ENCODE measurements at regions not wholly inside any gene's neighbourhood (a gene's known extent, or its start where the extent isn't known, plus 50 kb on each side); places are given as distances from the start of the nearest gene placed in this dataset.

DNA sequence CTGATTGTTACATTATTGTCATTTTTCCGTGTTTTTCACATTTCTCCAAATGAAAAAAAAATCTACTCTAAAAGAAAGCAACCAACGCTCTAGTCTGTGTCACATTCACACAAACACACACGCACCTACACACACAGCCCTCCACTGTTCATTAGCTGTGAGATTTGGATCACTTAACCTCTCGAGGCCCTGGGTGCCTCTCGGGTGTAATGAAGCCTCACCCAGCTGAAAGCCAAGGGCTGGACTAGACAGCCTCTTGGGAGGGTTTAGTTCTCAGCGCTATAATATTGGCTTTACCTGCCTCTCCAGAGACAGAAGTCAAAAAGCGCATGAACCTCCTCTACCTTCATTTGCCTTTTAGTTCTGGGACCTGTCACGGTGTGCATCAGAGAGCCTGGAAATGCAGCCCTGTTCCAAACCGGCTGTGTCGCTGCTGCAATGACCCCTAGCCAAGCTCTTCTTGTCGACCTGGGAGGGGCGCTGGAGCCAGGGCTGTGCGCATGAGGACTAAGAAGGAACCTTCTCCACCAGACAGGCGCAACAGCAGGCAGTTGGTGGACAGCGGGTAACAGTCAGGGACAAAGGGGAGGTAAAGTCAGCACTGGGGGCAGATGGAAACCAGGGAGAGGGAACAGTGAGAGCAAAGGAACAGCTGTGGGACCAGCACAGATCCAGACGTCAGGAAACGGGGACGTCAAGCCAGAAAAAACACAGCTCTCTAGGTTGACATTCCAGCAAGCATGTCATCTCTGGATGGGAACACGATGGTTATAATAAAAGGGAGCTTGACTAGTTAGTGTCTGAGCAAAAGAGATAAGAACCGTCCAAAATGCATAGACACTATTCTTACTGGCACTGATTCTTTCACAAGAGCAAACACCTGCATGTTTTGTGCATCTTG, 375.9 kb downstream of the EFNB2 start:
- TF ChIP-seq, protein P1, sequence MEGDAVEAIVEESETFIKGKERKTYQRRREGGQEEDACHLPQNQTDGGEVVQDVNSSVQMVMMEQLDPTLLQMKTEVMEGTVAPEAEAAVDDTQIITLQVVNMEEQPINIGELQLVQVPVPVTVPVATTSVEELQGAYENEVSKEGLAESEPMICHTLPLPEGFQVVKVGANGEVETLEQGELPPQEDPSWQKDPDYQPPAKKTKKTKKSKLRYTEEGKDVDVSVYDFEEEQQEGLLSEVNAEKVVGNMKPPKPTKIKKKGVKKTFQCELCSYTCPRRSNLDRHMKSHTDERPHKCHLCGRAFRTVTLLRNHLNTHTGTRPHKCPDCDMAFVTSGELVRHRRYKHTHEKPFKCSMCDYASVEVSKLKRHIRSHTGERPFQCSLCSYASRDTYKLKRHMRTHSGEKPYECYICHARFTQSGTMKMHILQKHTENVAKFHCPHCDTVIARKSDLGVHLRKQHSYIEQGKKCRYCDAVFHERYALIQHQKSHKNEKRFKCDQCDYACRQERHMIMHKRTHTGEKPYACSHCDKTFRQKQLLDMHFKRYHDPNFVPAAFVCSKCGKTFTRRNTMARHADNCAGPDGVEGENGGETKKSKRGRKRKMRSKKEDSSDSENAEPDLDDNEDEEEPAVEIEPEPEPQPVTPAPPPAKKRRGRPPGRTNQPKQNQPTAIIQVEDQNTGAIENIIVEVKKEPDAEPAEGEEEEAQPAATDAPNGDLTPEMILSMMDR (IDR thresholded peaks at IDR 0.05) = no peak
- TF ChIP-seq POLR2A (IDR thresholded peaks at IDR 0.05) = no peak
